ENCODE measurements at regions not wholly inside any gene's neighbourhood (a gene's known extent, or its start where the extent isn't known, plus 50 kb on each side); places are given as distances from the start of the nearest gene placed in this dataset.
"Not testable (repeated sequence)": the region's sequence is repeated elsewhere in the genome, so short reads cannot be mapped to it uniquely, and the experiment has no call there.

- no peak for TF ChIP-seq CTCF (IDR thresholded peaks at IDR 0.05; ENCODE audit: low read depth, low read length)
- H3K4me3 ChIP-seq (ENCODE audit: low read depth, low read length), result no peak overlapping the region
- no peaks in the 10 kb centered on the region for H3K36me3 ChIP-seq
- DNase-seq, result no peak
- H3K27ac ChIP-seq, result no peak overlapping the region
- H3K27me3 ChIP-seq (ENCODE audit: insufficient read depth, low read depth, severe bottlenecking), result no peaks in the 10 kb centered on the region
- H3K9me3 ChIP-seq (ENCODE audit: severe bottlenecking), result no peaks in the 10 kb centered on the region
These were observed 541.4 kb upstream of the BOD1L1 start for GRCh38 chr4:14168919-14169318.

GRCh38 chr4:14169460-14169859 lies 541.9 kb upstream of the BOD1L1 start:
- no peaks in the 10 kb centered on the region for H3K36me3 ChIP-seq
- H3K9me3 ChIP-seq (ENCODE audit: severe bottlenecking), result no peaks in the 10 kb centered on the region
- no peak overlapping the region for H3K4me3 ChIP-seq (ENCODE audit: low read depth, low read length)
- H3K27me3 ChIP-seq (ENCODE audit: insufficient read depth, low read depth, severe bottlenecking), result no peaks in the 10 kb centered on the region
- DNase-seq, result no peak
- no peak overlapping the region for H3K27ac ChIP-seq
- TF ChIP-seq CTCF (IDR thresholded peaks at IDR 0.05; ENCODE audit: low read depth, low read length), result no peak

GRCh38 chr4:14169940-14170339 lies 542.4 kb upstream of the BOD1L1 start:
- H3K27me3 ChIP-seq (ENCODE audit: insufficient read depth, low read depth, severe bottlenecking); H3K27ac ChIP-seq; H3K9me3 ChIP-seq (ENCODE audit: severe bottlenecking); H3K36me3 ChIP-seq; DNase-seq; H3K4me3 ChIP-seq (ENCODE audit: low read depth, low read length): not testable (repeated sequence)

- no peaks in the 10 kb centered on the region for H3K36me3 ChIP-seq
- H3K27me3 ChIP-seq (ENCODE audit: insufficient read depth, low read depth, severe bottlenecking), result no peaks in the 10 kb centered on the region
- H3K4me3 ChIP-seq (ENCODE audit: low read depth, low read length), result no peak overlapping the region
- no peak overlapping the region for H3K27ac ChIP-seq
- H3K9me3 ChIP-seq (ENCODE audit: severe bottlenecking), result no peaks in the 10 kb centered on the region
- TF ChIP-seq CTCF (IDR thresholded peaks at IDR 0.05; ENCODE audit: low read depth, low read length), result no peak
- DNase-seq, result no peak
These were observed 549.1 kb upstream of the BOD1L1 start for GRCh38 chr4:14176613-14177012.

GRCh38 chr4:14177987-14178386 lies 550.5 kb upstream of the BOD1L1 start:
- no peak for DNase-seq
- Histone ChIP-seq H3K36me3 (no peaks in the 10 kb centered on the region), H3K27ac (no peak overlapping the region), H3K4me3 (ENCODE audit: low read depth, low read length) (no peak overlapping the region), H3K27me3 (ENCODE audit: insufficient read depth, low read depth, severe bottlenecking) (no peaks in the 10 kb centered on the region), H3K9me3 (ENCODE audit: severe bottlenecking) (no peaks in the 10 kb centered on the region)
- no peak for TF ChIP-seq CTCF (IDR thresholded peaks at IDR 0.05; ENCODE audit: low read depth, low read length)

GRCh38 chr4:14178421-14178820 lies 550.9 kb upstream of the BOD1L1 start:
- Histone ChIP-seq H3K27ac (no peak overlapping the region), H3K9me3 (ENCODE audit: severe bottlenecking) (no peaks in the 10 kb centered on the region), H3K27me3 (ENCODE audit: insufficient read depth, low read depth, severe bottlenecking) (no peaks in the 10 kb centered on the region), H3K4me3 (ENCODE audit: low read depth, low read length) (no peak overlapping the region), H3K36me3 (no peaks in the 10 kb centered on the region)
- no peak for TF ChIP-seq CTCF (IDR thresholded peaks at IDR 0.05; ENCODE audit: low read depth, low read length)
- no peak for DNase-seq
